Gastroesophageal sphincter (tissue), 4 donors: ENCODE measurements at regions not wholly inside any gene's neighbourhood (a gene's known extent, or its start where the extent isn't known, plus 50 kb on each side); places are given as distances from the start of the nearest gene placed in this dataset.

Experiments
- ATAC-seq: fragments of 150-250 bp; one replicate; pipeline ENCODE4 v1.9.1; 2016; ENCODE audit warnings: mild to moderate bottlenecking, moderate library complexity
- H3K27ac ChIP-seq, 4 donors: fragments of 200-600 bp; sonication (generic) in 3 of 4; 1 replicate in 3 of 4; 2 replicates in 1 of 4; pipeline ENCODE4 v1.5.1; 2016 to 2019
- H3K27me3 ChIP-seq: fragments of 200-600 bp; sonication (generic); one replicate; pipeline ENCODE4 v1.5.1; 2019
- H3K36me3 ChIP-seq, 2 donors: fragments of 200-600 bp; sonication (generic); one replicate each; pipeline ENCODE4 v1.5.1; 2019; ENCODE audit warnings: control low read depth in 1 of 2
- H3K4me1 ChIP-seq, 3 donors: fragments of 200-600 bp; sonication (generic); 1 replicate in 2 of 3; 2 replicates in 1 of 3; pipeline ENCODE4 v1.5.1; 2016 to 2019; ENCODE audit warnings: control low read depth in 2 of 3
- H3K4me3 ChIP-seq, 2 donors: fragments of 200-600 bp; sonication (generic); one replicate each; pipeline ENCODE4 v1.5.1; 2019; ENCODE audit warnings: mild to moderate bottlenecking in 1 of 2, moderate library complexity in 1 of 2
- H3K9me3 ChIP-seq, 3 donors: fragments of 200-600 bp; sonication (generic); one replicate each; pipeline ENCODE4 v1.5.1; 2017 to 2019; ENCODE audit warnings: control low read depth in 2 of 3
- EP300 ChIP-seq: sonication (generic); formaldehyde crosslinking; IDR thresholded peaks from one replicate; pipeline ENCODE4 v1.6.1; 2017; ENCODE audit warnings: antibody characterized with exemption, mild to moderate bottlenecking
- POLR2A ChIP-seq, 2 donors: fragments of 450-650 bp; IDR thresholded peaks; one replicate each; pipeline ENCODE4 v1.6.1; 2017; ENCODE audit warnings: antibody characterized with exemption in 2 of 2, mild to moderate bottlenecking in 2 of 2, moderate library complexity in 1 of 2
- POLR2AphosphoS5 ChIP-seq: sonication (generic); formaldehyde crosslinking; IDR thresholded peaks from one replicate; pipeline ENCODE4 v1.6.1; 2017; ENCODE audit warnings: antibody characterized with exemption
- WGBS, 2 donors: methylation state at CpG; one replicate each; pipeline ENCODE4 v1.1.5; 2018; ENCODE audit warnings: low coverage in 1 of 2; 5-methylcytosine and 5-hydroxymethylcytosine counted together
- TF ChIP-seq, protein P1 (sequence below), 4 experiments: fragments of 200-600 bp in 2 of 4; fragments of 450-650 bp in 2 of 4; sonication (generic) in 1 of 4; IDR thresholded peaks; one replicate each; pipeline ENCODE4 v1.5.1; 2017 to 2019; ENCODE audit warnings: antibody characterized with exemption in 4 of 4, mild to moderate bottlenecking in 2 of 4, moderate library complexity in 2 of 4

- 63 to 98% methylated on average over 1 to 4 of the region's 4 CpGs for WGBS, 2 donors
Observed at GRCh38 chr2:123640685-123641335, 384.3 kb upstream of the CNTNAP5 start.

DNA sequence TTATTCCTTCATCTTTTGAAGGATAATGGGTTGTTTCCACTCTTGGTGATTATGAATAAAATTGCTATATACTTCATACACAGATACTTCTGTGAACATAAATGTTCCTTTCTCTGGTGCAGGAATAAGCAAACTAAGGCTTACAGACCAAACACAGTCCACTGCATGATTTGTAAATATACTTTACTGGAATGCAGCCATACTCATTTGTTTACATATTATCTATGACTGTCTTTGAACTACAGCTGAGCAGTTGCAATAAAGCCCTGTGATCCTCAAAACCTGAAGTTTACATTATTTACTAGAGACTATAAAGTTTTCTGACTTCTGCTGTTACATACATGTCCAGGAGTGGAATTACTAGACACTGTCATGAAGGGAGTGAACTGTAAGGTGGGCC, 381.0 kb upstream of the CNTNAP5 start:
- no peaks in the 10 kb centered on the region for H3K9me3 ChIP-seq
- TF ChIP-seq, protein P1, sequence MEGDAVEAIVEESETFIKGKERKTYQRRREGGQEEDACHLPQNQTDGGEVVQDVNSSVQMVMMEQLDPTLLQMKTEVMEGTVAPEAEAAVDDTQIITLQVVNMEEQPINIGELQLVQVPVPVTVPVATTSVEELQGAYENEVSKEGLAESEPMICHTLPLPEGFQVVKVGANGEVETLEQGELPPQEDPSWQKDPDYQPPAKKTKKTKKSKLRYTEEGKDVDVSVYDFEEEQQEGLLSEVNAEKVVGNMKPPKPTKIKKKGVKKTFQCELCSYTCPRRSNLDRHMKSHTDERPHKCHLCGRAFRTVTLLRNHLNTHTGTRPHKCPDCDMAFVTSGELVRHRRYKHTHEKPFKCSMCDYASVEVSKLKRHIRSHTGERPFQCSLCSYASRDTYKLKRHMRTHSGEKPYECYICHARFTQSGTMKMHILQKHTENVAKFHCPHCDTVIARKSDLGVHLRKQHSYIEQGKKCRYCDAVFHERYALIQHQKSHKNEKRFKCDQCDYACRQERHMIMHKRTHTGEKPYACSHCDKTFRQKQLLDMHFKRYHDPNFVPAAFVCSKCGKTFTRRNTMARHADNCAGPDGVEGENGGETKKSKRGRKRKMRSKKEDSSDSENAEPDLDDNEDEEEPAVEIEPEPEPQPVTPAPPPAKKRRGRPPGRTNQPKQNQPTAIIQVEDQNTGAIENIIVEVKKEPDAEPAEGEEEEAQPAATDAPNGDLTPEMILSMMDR (IDR thresholded peaks at IDR 0.05), result no peak
- TF ChIP-seq EP300 (no peak), POLR2AphosphoS5 (no peak), POLR2A (IDR thresholded peaks at IDR 0.05) (no peak)
- no peaks in the 10 kb centered on the region for H3K36me3 ChIP-seq
- no peak for ATAC-seq
- no peak overlapping the region for H3K27ac ChIP-seq
- H3K4me1 ChIP-seq, result no peaks in the 10 kb centered on the region
- H3K4me3 ChIP-seq, result no peak overlapping the region
- no peaks in the 10 kb centered on the region for H3K27me3 ChIP-seq

More at GRCh38 chr2:123640685-123641335, 384.3 kb upstream of the CNTNAP5 start:
- ATAC-seq, result no peak
- TF ChIP-seq POLR2A (IDR thresholded peaks at IDR 0.05), result no peak
- no peak for TF ChIP-seq POLR2AphosphoS5
- no peak for TF ChIP-seq EP300
- TF ChIP-seq, protein P1 (IDR thresholded peaks at IDR 0.05), result no peak
- Histone ChIP-seq H3K4me1 (no peaks in the 10 kb centered on the region), H3K9me3 (no peaks in the 10 kb centered on the region), H3K27me3 (no peaks in the 10 kb centered on the region), H3K27ac (no peak overlapping the region), H3K36me3 (no peaks in the 10 kb centered on the region), H3K4me3 (no peak overlapping the region)

DNA sequence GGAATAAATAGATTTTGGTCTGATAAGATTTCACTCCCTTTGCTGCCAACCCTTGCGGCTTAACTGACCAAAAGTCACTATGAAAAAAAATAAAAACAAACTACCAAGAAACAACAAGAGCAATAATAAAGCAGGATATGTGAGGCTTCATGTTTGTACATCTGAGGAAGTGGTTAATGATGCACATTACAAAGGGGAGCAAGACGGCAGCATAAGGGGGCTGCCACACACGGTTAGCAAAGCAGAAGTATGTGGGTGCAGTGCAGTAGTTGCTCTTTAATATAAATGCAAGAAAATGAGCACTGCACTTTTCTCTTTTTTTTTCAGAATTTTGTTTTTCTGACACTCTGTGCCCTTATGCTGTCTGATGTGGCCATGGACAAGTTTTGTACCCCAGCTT, 377.1 kb upstream of the CNTNAP5 start:
- TF ChIP-seq EP300, result no peak
- TF ChIP-seq, protein P1 (IDR thresholded peaks at IDR 0.05), result no peak
- no peak for TF ChIP-seq POLR2A (IDR thresholded peaks at IDR 0.05)
- no peak for TF ChIP-seq POLR2AphosphoS5
- Histone ChIP-seq H3K36me3 (no peaks in the 10 kb centered on the region), H3K27ac (no peak overlapping the region), H3K4me3 (no peak overlapping the region), H3K4me1 (no peaks in the 10 kb centered on the region), H3K9me3 (no peaks in the 10 kb centered on the region), H3K27me3 (no peaks in the 10 kb centered on the region)
- no peak for ATAC-seq
- 66 to 69% methylated on average over 2 to 3 of the region's 3 CpGs for WGBS, 2 donors

- no peak overlapping the region for H3K4me3 ChIP-seq
- no peaks in the 10 kb centered on the region for H3K9me3 ChIP-seq
- H3K36me3 ChIP-seq, result no peaks in the 10 kb centered on the region
- ATAC-seq, result no peak
- H3K27ac ChIP-seq, result no peak overlapping the region
- WGBS, 2 donors, result 35 to 100% methylated on average over 1 to 2 of the region's 2 CpGs
- H3K4me1 ChIP-seq, result no peaks in the 10 kb centered on the region
- TF ChIP-seq POLR2AphosphoS5 (no peak), EP300 (no peak)
- TF ChIP-seq, protein P1 (IDR thresholded peaks at IDR 0.05), result no peak
- no peaks in the 10 kb centered on the region for H3K27me3 ChIP-seq
Observed at GRCh38 chr2:123648956-123649355, 376.1 kb upstream of the CNTNAP5 start.

- no peak for ATAC-seq
- Histone ChIP-seq H3K4me3 (no peak overlapping the region), H3K27me3 (no peaks in the 10 kb centered on the region), H3K9me3 (no peaks in the 10 kb centered on the region), H3K4me1 (no peaks in the 10 kb centered on the region), H3K27ac (no peak overlapping the region), H3K36me3 (no peaks in the 10 kb centered on the region)
- no peak for TF ChIP-seq EP300
- TF ChIP-seq, protein P1 (IDR thresholded peaks at IDR 0.05), result no peak
- WGBS, 2 donors, result 91% methylated on average over 5 of the region's 5 CpGs
Observed at GRCh38 chr2:123651151-123651550, 373.9 kb upstream of the CNTNAP5 start.
